GM18519 (cell line): ENCODE measurements at regions not wholly inside any gene's neighbourhood (a gene's known extent, or its start where the extent isn't known, plus 50 kb on each side); places are given as distances from the start of the nearest gene placed in this dataset.
"Not testable (repeated sequence)": the region's sequence is repeated elsewhere in the genome, so short reads cannot be mapped to it uniquely, and the experiment has no call there.

Experiments used
- ATAC-seq: cut with Tn5 transposase; IDR thresholded peaks from one replicate; pipeline ENCODE4 v1.9.1; 2021; ENCODE audit warnings: mild to moderate bottlenecking, moderate library complexity; ENCODE audit not compliant: unreplicated experiment, low FRiP score

GRCh38 chr9:90447773-90448172, 194.9 kb downstream of the DIRAS2 start:
- no peak for ATAC-seq

GRCh38 chr9:90449213-90449925, 193.3 kb downstream of the DIRAS2 start:
- ATAC-seq: no peak

- no peak for ATAC-seq
These were observed 190.8 kb downstream of the DIRAS2 start for GRCh38 chr9:90451804-90452203.

GRCh38 chr9:90455316-90455715, 187.3 kb downstream of the DIRAS2 start:
- no peak for ATAC-seq

GRCh38 chr9:90457386-90458190, 185.0 kb downstream of the DIRAS2 start:
- no peak for ATAC-seq

GRCh38 chr9:90458485-90458884, 184.1 kb downstream of the DIRAS2 start:
- no peak for ATAC-seq

GRCh38 chr9:90459321-90459720, 183.3 kb downstream of the DIRAS2 start:
- ATAC-seq: no peak

- ATAC-seq: no peak
These were observed 182.4 kb downstream of the DIRAS2 start for GRCh38 chr9:90460220-90460619.

- ATAC-seq: no peak
These were observed 177.6 kb downstream of the DIRAS2 start for GRCh38 chr9:90464978-90465377.

GRCh38 chr9:90466441-90466840, 176.2 kb downstream of the DIRAS2 start:
- no peak for ATAC-seq

- ATAC-seq: no peak
These were observed 173.2 kb downstream of the DIRAS2 start for GRCh38 chr9:90469435-90469834.

- no peak for ATAC-seq
These were observed 172.7 kb downstream of the DIRAS2 start for GRCh38 chr9:90469865-90470387.

- no peak for ATAC-seq
These were observed 166.6 kb downstream of the DIRAS2 start for GRCh38 chr9:90476058-90476457.

- ATAC-seq: no peak
These were observed 165.1 kb downstream of the DIRAS2 start for GRCh38 chr9:90477535-90477934.

- no peak for ATAC-seq
These were observed 163.8 kb downstream of the DIRAS2 start for GRCh38 chr9:90478821-90479220.

GRCh38 chr9:90485028-90485427, 157.6 kb downstream of the DIRAS2 start:
- ATAC-seq: no peak

- ATAC-seq: no peak
These were observed 153.6 kb downstream of the DIRAS2 start for GRCh38 chr9:90489066-90489465.

GRCh38 chr9:90499761-90500160, 142.9 kb downstream of the DIRAS2 start:
- no peak for ATAC-seq

GRCh38 chr9:90502134-90502533, 140.5 kb downstream of the DIRAS2 start:
- no peak for ATAC-seq

GRCh38 chr9:90504486-90504885, 138.1 kb downstream of the DIRAS2 start:
- no peak for ATAC-seq

GRCh38 chr9:90505695-90506094, 136.9 kb downstream of the DIRAS2 start:
- ATAC-seq: no peak

GRCh38 chr9:90506402-90506801, 136.2 kb downstream of the DIRAS2 start:
- not testable (repeated sequence) for ATAC-seq
